Endothelial cell of umbilical vein (primary cell): ENCODE measurements at regions not wholly inside any gene's neighbourhood (a gene's known extent, or its start where the extent isn't known, plus 50 kb on each side); places are given as distances from the start of the nearest gene placed in this dataset.

Experiments
- BruUV-seq: library from RNA; stranded (reverse); fragments of 400-500 nt; replicated peaks from 2 replicates; lab custom pipeline; 2021; lab: Mats Ljungman, UMichigan
- CTCF ChIA-PET: fragments of 300-600, 350-600 bp; sonication (Branson Sonifier 250); formaldehyde crosslinking; loops from one replicate; lab custom pipeline; 2021; ENCODE audit warnings: antibody characterized with exemption, inconsistent platforms; lab: Charles Lee
- POLR2A ChIA-PET: fragments of 300-600, 350-600 bp; sonication (Branson Sonifier 250); formaldehyde crosslinking; loops from one replicate; lab custom pipeline; 2021; ENCODE audit warnings: antibody characterized with exemption, inconsistent platforms; lab: Charles Lee
- DNase-seq: peaks from one replicate; pipeline ENCODE4 v3.0.0-alpha.2; 2011; ENCODE audit warnings: low read depth, low spot score
- FAIRE-seq: peaks from 2 replicates; lab custom pipeline; 2011; peaks lifted over from hg19 to GRCh38; lab: Jason Lieb, UNC
- H2AFZ ChIP-seq: 2 replicates; pipeline ENCODE4 v1.6.0; 2012; ENCODE audit warnings: low read depth, low read length, control low read depth, inconsistent platforms
- H3K27ac ChIP-seq: 2 replicates; pipeline ENCODE4 v1.5.1; 2011; ENCODE audit warnings: low read depth, mild to moderate bottlenecking, control low read depth, low read length, moderate library complexity; ENCODE audit not compliant: insufficient read depth
- H3K27me3 ChIP-seq, 2 experiments: 2 replicates each; pipeline versions ENCODE4 v1.6.0 to v1.6.1; 2011; ENCODE audit warnings: low read length in 2 of 2, mixed read lengths in 1 of 2; ENCODE audit not compliant: control insufficient read depth in 2 of 2, insufficient read depth in 2 of 2
- H3K36me3 ChIP-seq, 2 experiments: 2 replicates in 1 of 2; 3 replicates in 1 of 2; pipeline ENCODE4 v1.5.1; 2011; ENCODE audit warnings: low read length in 2 of 2, mild to moderate bottlenecking in 1 of 2, moderate library complexity in 1 of 2; ENCODE audit not compliant: control insufficient read depth in 2 of 2, insufficient read depth in 2 of 2; ENCODE audit errors: extremely low read depth in 1 of 2
- H3K4me1 ChIP-seq: 3 replicates; pipeline ENCODE4 v1.5.1; 2011; ENCODE audit warnings: mild to moderate bottlenecking, low read length; ENCODE audit not compliant: control insufficient read depth, insufficient read depth; ENCODE audit errors: extremely low read depth
- H3K4me2 ChIP-seq: 2 replicates; pipeline ENCODE4 v1.6.1; 2011; ENCODE audit warnings: low read length, control low read depth, mixed read lengths; ENCODE audit not compliant: insufficient read depth
- H3K4me3 ChIP-seq, 3 experiments: fragments of 200-600 bp in 1 of 3; sonication (generic), shearing (Covaris generic) in 1 of 3; replicated peaks in 1 of 3; 2 replicates each; pipeline ENCODE4 v1.5.1; 2011 to 2016; ENCODE audit warnings: control low read depth in 3 of 3, low read length in 3 of 3, mild to moderate bottlenecking in 2 of 3, inconsistent platforms in 1 of 3, low read depth in 1 of 3, moderate library complexity in 1 of 3; ENCODE audit not compliant: insufficient read depth in 1 of 3
- H3K79me2 ChIP-seq: 2 replicates; pipeline ENCODE4 v1.6.0; 2012; ENCODE audit warnings: low read length, inconsistent platforms; ENCODE audit not compliant: control insufficient read depth, insufficient read depth
- H3K9ac ChIP-seq: replicated peaks from 2 replicates; pipeline ENCODE3; 2011; ENCODE audit warnings: low read length, control low read depth; ENCODE audit not compliant: insufficient read depth; ENCODE audit errors: extremely low read depth
- H3K9me1 ChIP-seq: replicated peaks from 3 replicates; pipeline ENCODE4 v1.6.0; 2011; ENCODE audit warnings: mild to moderate bottlenecking, low read length; ENCODE audit not compliant: control insufficient read depth, insufficient read depth; ENCODE audit errors: extremely low read depth
- H3K9me3 ChIP-seq: replicated peaks from 2 replicates; pipeline ENCODE4 v1.5.1; 2012; ENCODE audit warnings: low read length, inconsistent platforms; ENCODE audit not compliant: control insufficient read depth, insufficient read depth
- H4K20me1 ChIP-seq: replicated peaks from 2 replicates; pipeline ENCODE3; 2011; ENCODE audit warnings: mild to moderate bottlenecking, low read length; ENCODE audit not compliant: control insufficient read depth, insufficient read depth; ENCODE audit errors: extremely low read depth
- EZH2 ChIP-seq: IDR thresholded peaks from 2 replicates; pipeline ENCODE4 v1.6.1; 2012; ENCODE audit warnings: borderline replicate concordance, low read depth, mild to moderate bottlenecking, moderate library complexity, low read length, inconsistent platforms; ENCODE audit not compliant: severe bottlenecking
- FOS ChIP-seq: IDR thresholded peaks from 2 replicates; pipeline ENCODE4 v1.6.1; 2011; ENCODE audit warnings: mild to moderate bottlenecking, low read length, moderate library complexity, borderline replicate concordance; ENCODE audit not compliant: insufficient read depth
- GATA2 ChIP-seq: IDR thresholded peaks from 2 replicates; pipeline ENCODE4 v1.7.0; 2011; ENCODE audit warnings: low read depth, mild to moderate bottlenecking, moderate library complexity, mixed read lengths, low read length; ENCODE audit not compliant: insufficient read length, insufficient read depth
- JUN ChIP-seq: IDR thresholded peaks from 2 replicates; pipeline ENCODE4 v1.6.1; 2011; ENCODE audit warnings: borderline replicate concordance, low read depth; ENCODE audit not compliant: insufficient read length, insufficient read depth
- MYC ChIP-seq: IDR thresholded peaks from one replicate; pipeline ENCODE4 v1.6.1; 2011; ENCODE audit warnings: mild to moderate bottlenecking, low read depth, low read length
- POLR2A ChIP-seq: IDR thresholded peaks from 2 replicates; pipeline ENCODE4 v1.6.1; 2012; ENCODE audit warnings: low read depth, mild to moderate bottlenecking, control low read depth, low read length
- POLR2AphosphoS5 ChIP-seq: IDR thresholded peaks from 2 replicates; pipeline ENCODE4 v1.6.1; 2012; ENCODE audit warnings: low read depth, mild to moderate bottlenecking, control low read depth, low read length, moderate library complexity; ENCODE audit not compliant: insufficient read depth
- dilution Hi-C: fragments of 300-500 bp; cut with MboI; formaldehyde crosslinking; loops from one replicate; pipeline ENCODE4 v1.15.0; 2019; ENCODE audit warnings: low sequenced_read_pairs; ENCODE audit not compliant: extremely low pct_ligation_motif_present
- intact Hi-C: fragments of 100-400 bp; cut with micrococcal nuclease; formaldehyde crosslinking; loops from one replicate; pipeline ENCODE4 v1.10.0; 2022
- TF ChIP-seq, protein P1 (sequence below), 2 donors: IDR thresholded peaks; 1 replicate in 1 of 2; 2 replicates in 1 of 2; pipeline ENCODE4 v1.5.1; 2011; ENCODE audit warnings: low read length in 2 of 2, mild to moderate bottlenecking in 2 of 2, moderate library complexity in 2 of 2, control low read depth in 1 of 2, inconsistent platforms in 1 of 2, low read depth in 1 of 2; ENCODE audit not compliant: insufficient read depth in 1 of 2; ENCODE audit errors: extremely low read depth in 1 of 2
- TF ChIP-seq, protein P2 (sequence below): IDR thresholded peaks from 2 replicates; pipeline ENCODE4 v1.6.1; 2011; ENCODE audit not compliant: insufficient read depth, insufficient read length

DNA sequence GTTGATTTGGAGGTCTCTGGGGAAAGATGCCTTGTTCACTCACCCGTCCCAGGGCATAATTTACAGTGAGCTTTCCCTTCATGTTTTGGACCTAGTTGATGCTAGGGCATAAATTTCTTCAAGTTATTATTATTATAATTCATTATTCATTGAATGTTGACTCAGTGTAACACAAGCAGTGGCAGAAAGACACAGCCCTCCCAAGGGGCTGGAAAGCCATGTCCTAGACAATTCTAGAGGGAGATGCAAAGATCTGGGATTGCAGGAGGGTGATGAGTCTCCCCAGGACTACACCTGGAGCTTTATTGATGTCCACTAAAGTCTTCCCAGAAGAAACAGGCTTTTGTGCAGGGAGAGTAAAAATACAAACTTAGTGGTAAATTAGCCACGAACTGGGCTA lies 322.0 kb upstream of the MOCS1 start:
- CTCF ChIA-PET = no interaction called here
- Histone ChIP-seq H3K9ac (no peak overlapping the region), H3K4me1 (no peaks in the 10 kb centered on the region), H3K9me1 (no peaks in the 10 kb centered on the region), H3K27ac (no peak overlapping the region), H3K4me3 (no peak overlapping the region), H4K20me1 (no peaks in the 10 kb centered on the region), H3K9me3 (no peaks in the 10 kb centered on the region), H3K27me3 (no peaks in the 10 kb centered on the region), H3K4me2 (no peak overlapping the region), H2AFZ (no peak overlapping the region), H3K79me2 (no peaks in the 10 kb centered on the region), H3K36me3 (no peaks in the 10 kb centered on the region)
- dilution Hi-C loops (no loop called here), intact Hi-C loops (no loop called here)
- FAIRE-seq = no peak
- POLR2A ChIA-PET = no interaction called here
- DNase-seq = no peak
- no peak for TF ChIP-seq FOS
- TF ChIP-seq, protein P1, sequence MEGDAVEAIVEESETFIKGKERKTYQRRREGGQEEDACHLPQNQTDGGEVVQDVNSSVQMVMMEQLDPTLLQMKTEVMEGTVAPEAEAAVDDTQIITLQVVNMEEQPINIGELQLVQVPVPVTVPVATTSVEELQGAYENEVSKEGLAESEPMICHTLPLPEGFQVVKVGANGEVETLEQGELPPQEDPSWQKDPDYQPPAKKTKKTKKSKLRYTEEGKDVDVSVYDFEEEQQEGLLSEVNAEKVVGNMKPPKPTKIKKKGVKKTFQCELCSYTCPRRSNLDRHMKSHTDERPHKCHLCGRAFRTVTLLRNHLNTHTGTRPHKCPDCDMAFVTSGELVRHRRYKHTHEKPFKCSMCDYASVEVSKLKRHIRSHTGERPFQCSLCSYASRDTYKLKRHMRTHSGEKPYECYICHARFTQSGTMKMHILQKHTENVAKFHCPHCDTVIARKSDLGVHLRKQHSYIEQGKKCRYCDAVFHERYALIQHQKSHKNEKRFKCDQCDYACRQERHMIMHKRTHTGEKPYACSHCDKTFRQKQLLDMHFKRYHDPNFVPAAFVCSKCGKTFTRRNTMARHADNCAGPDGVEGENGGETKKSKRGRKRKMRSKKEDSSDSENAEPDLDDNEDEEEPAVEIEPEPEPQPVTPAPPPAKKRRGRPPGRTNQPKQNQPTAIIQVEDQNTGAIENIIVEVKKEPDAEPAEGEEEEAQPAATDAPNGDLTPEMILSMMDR (IDR thresholded peaks at IDR 0.05; ENCODE audit: extremely low read depth in 1 of 2, insufficient read depth in 1 of 2, low read depth in 1 of 2, low read length in 2 of 2) = no peak
- no peak for TF ChIP-seq EZH2
- TF ChIP-seq, protein P2, sequence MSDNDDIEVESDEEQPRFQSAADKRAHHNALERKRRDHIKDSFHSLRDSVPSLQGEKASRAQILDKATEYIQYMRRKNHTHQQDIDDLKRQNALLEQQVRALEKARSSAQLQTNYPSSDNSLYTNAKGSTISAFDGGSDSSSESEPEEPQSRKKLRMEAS = no peak
- TF ChIP-seq JUN = no peak
- TF ChIP-seq GATA2 = no peak
- TF ChIP-seq MYC = no peak
- no peak for TF ChIP-seq POLR2A
- no peak for TF ChIP-seq POLR2AphosphoS5
- BruUV-seq = no TSS peak
